NOMO-1 treated with DMSO at 0.1 percent for 48 hours (cell line): ENCODE measurements at regions not wholly inside any gene's neighbourhood (a gene's known extent, or its start where the extent isn't known, plus 50 kb on each side); places are given as distances from the start of the nearest gene placed in this dataset.
"Not testable (repeated sequence)": the region's sequence is repeated elsewhere in the genome, so short reads cannot be mapped to it uniquely, and the experiment has no call there.

Experiments used
- DNase-seq: peaks from one replicate; lab custom pipeline; 2025; ENCODE audit not compliant: unreplicated experiment; lab: John Stamatoyannopoulos, UW

- DNase-seq = no peak
These were observed 164.4 kb upstream of the POF1B start for GRCh38 chrX:85543866-85544265.

GRCh38 chrX:85529141-85529540 is 149.7 kb upstream of the POF1B start:
- not testable (repeated sequence) for DNase-seq

DNA sequence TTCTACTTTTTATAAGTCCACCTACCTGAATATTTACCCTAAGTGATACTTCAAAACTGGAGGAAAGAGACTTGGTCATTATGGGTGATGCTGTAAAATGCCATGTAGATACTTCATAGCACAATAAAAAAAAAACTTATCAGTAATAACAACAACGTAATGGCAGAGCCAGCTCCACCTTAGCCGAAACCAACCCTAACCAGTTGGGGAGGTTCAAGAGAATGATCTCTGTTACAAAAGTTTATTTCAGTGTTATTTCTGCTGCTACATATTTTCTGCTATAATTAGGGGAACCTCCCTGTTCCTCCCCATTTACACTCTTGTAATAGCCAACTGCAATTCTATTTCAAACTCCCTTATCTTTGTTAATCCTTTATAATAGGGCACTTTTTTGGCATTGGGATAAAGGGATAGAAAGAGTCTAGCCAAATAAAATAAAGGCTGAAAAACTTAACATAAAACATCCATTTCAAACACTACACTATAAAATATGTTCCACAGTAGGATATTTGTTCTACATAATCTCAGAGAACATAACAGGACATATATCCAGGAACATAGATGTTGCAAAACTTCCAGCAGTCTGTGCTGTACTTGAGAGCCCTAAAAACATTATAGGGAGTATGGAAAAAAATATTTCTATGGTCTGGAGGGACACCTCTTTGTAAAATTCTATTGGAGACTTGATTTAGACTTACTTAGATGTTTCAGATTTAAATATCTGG is 138.7 kb upstream of the POF1B start:
- no peak for DNase-seq

GRCh38 chrX:85516131-85516530 is 136.7 kb upstream of the POF1B start:
- no peak for DNase-seq

DNA sequence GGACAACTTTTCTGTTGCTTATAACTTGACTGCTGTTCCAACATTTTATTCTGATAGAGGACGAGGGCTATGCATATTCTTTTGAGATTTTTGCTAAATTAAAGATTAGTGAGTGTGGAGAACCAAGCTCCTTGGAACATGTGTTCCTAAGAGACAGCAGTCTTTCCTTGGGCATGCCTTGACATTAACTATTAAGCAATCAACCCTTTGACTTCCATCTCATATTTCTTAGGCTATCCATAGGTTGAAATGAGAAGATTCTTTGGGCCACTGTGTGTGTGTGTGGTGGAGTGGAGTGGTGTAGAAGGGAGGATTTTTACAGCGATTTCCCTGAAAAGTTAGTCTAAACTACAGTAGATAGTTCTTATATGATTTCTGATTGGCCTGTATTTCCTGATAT is 127.4 kb upstream of the POF1B start:
- no peak for DNase-seq

DNA sequence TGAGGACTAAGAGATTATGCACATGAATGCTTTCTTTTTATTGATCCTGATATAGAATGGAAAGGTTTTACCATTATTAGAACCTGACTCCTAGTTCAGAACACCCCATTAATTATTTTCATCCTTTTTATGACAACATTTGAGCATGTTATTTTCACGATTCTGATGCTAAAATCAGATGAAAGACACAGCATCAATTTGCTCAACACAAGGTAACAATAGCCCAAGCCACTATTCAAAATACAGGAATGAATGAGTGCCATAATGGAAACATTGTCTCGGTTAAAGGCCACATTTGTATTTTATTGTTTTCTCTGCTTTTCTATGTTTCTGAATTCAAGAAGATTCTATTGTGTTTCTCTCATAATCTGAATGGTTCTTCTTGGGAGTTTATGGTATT is 126.3 kb upstream of the POF1B start:
- DNase-seq = no peak

DNA sequence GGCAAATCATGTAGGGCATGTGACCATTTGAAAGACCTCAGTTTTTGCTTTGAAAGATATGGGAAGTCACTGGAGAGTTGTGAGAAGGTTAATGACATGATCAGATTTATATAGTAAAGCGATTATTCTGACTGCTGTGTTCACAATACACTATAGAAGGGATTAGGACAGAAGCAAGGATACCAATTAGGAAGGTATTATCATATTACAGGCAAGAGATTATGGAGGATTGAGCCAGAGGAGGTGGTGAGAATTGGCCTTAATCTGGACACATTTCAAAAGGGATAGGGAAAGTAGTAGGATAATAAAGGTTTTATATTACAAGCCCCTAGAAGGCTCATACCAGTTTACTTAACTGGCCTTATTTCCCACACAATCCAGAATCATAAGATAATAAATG is 124.9 kb upstream of the POF1B start:
- DNase-seq = no peak

GRCh38 chrX:85503258-85504158 is 124.0 kb upstream of the POF1B start:
- DNase-seq = no peak

DNA sequence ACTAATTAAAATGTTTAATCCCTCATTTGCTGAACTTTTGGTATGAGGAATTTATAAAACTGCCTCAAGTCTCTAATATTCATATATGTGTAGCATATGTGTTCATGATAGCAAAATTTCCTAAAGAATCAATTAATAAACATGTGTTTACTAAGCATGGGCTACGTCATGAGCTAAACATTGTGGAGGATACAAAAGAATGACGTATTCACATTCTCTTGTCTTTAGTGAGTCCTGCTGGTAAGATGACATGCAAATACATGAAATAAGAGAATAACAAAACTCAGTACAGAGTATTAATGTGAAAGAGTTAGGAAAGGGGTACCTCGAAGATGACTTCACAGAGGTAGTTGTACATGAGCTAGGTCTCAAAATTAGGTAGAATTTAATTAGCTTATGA is 121.9 kb upstream of the POF1B start:
- no peak for DNase-seq

GRCh38 chrX:85499400-85499799 is 119.9 kb upstream of the POF1B start:
- DNase-seq = no peak

GRCh38 chrX:85493821-85494220 is 114.4 kb upstream of the POF1B start:
- DNase-seq = no peak

GRCh38 chrX:85454295-85454694 is 74.8 kb upstream of the POF1B start:
- DNase-seq = no peak

DNA sequence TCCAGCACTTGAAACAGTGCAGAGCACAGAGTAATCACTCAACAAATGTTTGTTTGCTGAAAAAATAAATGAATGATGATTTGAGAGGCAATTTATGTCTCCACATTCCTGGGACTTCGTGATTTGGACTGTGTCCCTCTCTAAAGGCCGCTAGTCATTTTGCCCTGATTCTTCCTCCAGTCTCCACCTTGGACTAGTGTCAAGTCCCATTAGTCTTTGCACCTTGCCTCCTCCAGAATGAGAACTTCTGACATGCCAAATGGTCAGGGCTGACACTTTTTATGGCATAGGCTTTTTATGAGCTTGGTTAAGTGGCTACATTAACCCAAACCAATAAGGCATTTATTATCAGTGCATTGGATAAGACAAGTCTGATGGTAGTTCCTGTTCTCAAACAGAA is 65.1 kb upstream of the POF1B start:
- no peak for DNase-seq
